ENCODE measurements at regions not wholly inside any gene's neighbourhood (a gene's known extent, or its start where the extent isn't known, plus 50 kb on each side); places are given as distances from the start of the nearest gene placed in this dataset.

DNA sequence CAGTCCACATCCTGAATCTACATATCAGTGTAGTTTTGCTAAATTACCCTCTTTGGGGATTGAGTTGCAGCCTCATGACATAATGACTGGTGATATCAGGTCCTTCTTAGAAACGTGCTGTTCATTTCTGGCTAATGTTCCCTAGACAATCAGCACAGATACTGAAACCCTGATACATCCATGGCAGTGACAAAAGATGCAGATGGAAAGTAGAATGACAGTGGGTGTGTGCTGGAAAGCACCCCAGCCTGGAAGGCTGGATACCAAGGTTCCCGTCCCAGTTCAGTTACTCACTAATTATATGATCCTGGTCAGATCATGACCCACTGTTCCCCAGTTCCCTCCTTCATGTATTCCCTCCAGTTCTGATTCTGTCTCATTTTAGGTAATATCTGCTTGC is 198.2 kb upstream of the FGGY start:
- Histone ChIP-seq H3K4me3 (no peak overlapping the region), H3K9me3 (peaks cover 0 to 11% (median 0%) of the 10 kb centered on the region in 3 donors), H3K27ac (no peak overlapping the region), H3K4me1 (no peaks in the 10 kb centered on the region), H3K36me3 (no peaks in the 10 kb centered on the region), H3K27me3 (no peaks in the 10 kb centered on the region)
- TF ChIP-seq POLR2AphosphoS5 (IDR thresholded peaks at IDR 0.05), result no peak
- TF ChIP-seq, protein P1, sequence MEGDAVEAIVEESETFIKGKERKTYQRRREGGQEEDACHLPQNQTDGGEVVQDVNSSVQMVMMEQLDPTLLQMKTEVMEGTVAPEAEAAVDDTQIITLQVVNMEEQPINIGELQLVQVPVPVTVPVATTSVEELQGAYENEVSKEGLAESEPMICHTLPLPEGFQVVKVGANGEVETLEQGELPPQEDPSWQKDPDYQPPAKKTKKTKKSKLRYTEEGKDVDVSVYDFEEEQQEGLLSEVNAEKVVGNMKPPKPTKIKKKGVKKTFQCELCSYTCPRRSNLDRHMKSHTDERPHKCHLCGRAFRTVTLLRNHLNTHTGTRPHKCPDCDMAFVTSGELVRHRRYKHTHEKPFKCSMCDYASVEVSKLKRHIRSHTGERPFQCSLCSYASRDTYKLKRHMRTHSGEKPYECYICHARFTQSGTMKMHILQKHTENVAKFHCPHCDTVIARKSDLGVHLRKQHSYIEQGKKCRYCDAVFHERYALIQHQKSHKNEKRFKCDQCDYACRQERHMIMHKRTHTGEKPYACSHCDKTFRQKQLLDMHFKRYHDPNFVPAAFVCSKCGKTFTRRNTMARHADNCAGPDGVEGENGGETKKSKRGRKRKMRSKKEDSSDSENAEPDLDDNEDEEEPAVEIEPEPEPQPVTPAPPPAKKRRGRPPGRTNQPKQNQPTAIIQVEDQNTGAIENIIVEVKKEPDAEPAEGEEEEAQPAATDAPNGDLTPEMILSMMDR (IDR thresholded peaks at IDR 0.05), result no peak
- WGBS, 2 donors (ENCODE audit: low coverage in 1 of 2), result 46 to 63% methylated on average over 2 of the region's 2 CpGs
- ATAC-seq, result no peak

DNA sequence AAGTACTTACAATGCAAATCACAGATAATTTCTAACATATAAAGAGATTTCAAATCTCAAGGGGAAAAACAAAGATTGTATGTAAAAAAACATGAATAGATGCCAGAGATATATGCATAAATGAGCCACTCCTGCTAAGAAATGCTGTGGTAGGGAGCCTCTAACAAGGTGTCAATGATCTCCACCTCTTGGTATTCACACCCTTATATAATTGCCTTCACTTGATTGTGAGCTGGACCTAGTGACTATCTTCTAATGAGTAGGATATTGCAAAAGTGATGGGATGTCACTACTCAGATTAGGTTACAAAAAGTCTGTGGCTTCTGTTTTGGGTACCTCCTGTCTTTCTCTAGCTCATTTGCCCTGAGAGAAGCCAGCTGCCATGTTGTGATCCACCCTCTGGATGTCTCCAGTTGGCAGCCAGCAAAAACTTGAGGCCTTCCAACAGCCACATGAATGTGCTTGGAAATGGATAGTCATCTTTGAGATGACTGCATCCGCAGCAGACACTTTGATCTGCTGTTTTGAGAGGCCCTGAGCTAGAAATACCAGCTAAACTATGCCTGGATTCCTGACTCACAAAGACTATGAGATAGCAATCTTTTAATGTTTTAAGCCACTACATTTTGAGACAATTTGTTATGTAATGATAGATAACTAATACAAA is 196.1 kb upstream of the FGGY start:
- 50% methylated on average over 1 of the region's 1 CpG; no CpG with 5 or more reads in 1 of the 2 donors for WGBS, 2 donors (ENCODE audit: low coverage in 1 of 2)
- Histone ChIP-seq H3K27me3 (no peaks in the 10 kb centered on the region), H3K4me3 (no peak overlapping the region), H3K4me1 (no peaks in the 10 kb centered on the region), H3K9me3 (peaks cover 0 to 11% (median 0%) of the 10 kb centered on the region in 3 donors), H3K27ac (no peak overlapping the region), H3K36me3 (no peaks in the 10 kb centered on the region)
- ATAC-seq, result no peak
- TF ChIP-seq POLR2A (IDR thresholded peaks at IDR 0.05) (no peak), EP300 (IDR thresholded peaks at IDR 0.05) (no peak)
- TF ChIP-seq, protein P1 (IDR thresholded peaks at IDR 0.05), result no peak

DNA sequence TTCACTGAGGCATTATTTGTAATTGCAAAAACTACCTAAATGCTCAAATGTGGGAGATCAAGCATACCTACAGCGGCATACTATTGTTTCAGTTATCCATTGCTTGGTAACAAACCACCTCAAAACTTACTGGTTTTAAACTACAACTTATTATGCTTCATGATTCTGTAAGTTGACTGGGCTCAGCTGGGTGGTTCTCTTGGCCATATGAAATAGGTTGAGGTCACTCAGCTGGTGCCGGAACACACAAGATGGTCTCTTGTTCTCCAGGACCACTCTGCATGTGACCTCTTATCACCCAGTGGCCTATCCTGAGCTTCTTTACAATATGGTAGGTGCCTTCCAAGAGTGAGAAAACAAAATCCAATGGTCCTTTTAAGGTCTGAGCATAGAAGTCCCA is 195.4 kb upstream of the FGGY start:
- 42 to 75% methylated on average over 2 of the region's 2 CpGs for WGBS, 2 donors (ENCODE audit: low coverage in 1 of 2)
- Histone ChIP-seq H3K4me1 (no peaks in the 10 kb centered on the region), H3K9me3 (peaks cover 0 to 11% (median 0%) of the 10 kb centered on the region in 3 donors), H3K27me3 (no peaks in the 10 kb centered on the region), H3K27ac (no peak overlapping the region), H3K4me3 (no peak overlapping the region), H3K36me3 (no peaks in the 10 kb centered on the region)
- ATAC-seq, result no peak
- TF ChIP-seq POLR2A (IDR thresholded peaks at IDR 0.05) (no peak), EP300 (IDR thresholded peaks at IDR 0.05) (no peak), POLR2AphosphoS5 (IDR thresholded peaks at IDR 0.05) (no peak)
- TF ChIP-seq, protein P1 (IDR thresholded peaks at IDR 0.05), result no peak

DNA sequence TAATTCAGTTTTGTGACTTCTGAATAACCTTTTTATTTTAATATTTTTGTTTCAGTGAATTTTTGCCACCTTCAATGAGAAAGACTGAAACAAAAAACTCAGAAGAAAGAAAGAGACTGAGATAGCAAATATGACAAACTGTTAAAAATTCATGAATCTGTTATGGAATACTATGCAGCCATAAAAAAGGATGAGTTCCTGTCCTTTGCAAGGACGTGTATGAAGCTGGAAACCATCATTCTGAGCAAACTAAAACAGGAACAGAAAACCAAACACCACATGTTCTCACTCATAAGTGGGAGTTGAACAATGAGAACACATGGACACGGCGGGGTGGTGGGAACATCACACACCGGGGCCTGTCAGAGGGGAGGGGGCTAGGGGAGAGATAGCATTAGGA is 193.4 kb upstream of the FGGY start:
- TF ChIP-seq POLR2A (IDR thresholded peaks at IDR 0.05) (no peak), EP300 (IDR thresholded peaks at IDR 0.05) (no peak), POLR2AphosphoS5 (IDR thresholded peaks at IDR 0.05) (no peak)
- TF ChIP-seq, protein P1 (IDR thresholded peaks at IDR 0.05), result no peak
- WGBS, 2 donors (ENCODE audit: low coverage in 1 of 2), result 96% methylated on average over 3 to 4 of the region's 4 CpGs
- peaks cover 0 to 11% (median 0%) of the 10 kb centered on the region in 3 donors for H3K4me1 ChIP-seq
- H3K27ac ChIP-seq, result no peak overlapping the region
- no peak for ATAC-seq
- no peaks in the 10 kb centered on the region for H3K27me3 ChIP-seq
- H3K36me3 ChIP-seq, result no peaks in the 10 kb centered on the region
- peaks cover 0 to 11% (median 0%) of the 10 kb centered on the region in 3 donors for H3K9me3 ChIP-seq
- no peak overlapping the region for H3K4me3 ChIP-seq

DNA sequence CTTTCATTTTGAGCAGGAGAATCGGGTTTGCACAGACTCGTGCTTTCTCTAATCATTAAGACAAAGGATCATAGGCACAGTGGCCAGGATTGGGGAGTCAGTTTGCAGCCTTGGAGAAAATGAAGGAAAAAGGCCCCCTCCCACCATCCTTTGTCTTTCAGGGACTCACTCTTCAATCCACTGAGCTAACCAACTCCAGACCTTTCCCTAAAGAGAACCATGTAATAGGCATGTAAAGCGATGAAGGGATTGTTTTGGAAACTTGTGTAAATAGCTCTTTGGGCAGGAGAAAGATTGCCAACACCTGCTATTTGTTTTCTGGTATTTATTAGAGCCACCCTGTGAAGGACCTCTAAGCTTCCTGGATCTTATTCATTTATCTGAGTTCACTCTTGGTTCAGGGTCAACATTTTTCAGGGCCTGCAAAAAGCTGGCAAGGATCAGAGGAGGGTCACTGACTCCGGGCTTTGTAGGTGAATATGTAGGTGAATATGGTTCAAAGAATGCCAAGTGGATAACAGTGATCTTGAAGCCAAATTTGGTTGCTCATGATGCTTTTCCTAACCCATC is 192.6 kb upstream of the FGGY start:
- Histone ChIP-seq H3K9me3 (peaks cover 0 to 11% (median 0%) of the 10 kb centered on the region in 3 donors), H3K27me3 (no peaks in the 10 kb centered on the region), H3K36me3 (no peaks in the 10 kb centered on the region), H3K4me3 (no peak overlapping the region), H3K27ac (no peak overlapping the region), H3K4me1 (peaks cover 0 to 11% (median 0%) of the 10 kb centered on the region in 3 donors)
- no peak for TF ChIP-seq POLR2A (IDR thresholded peaks at IDR 0.05)
- no peak for TF ChIP-seq POLR2AphosphoS5 (IDR thresholded peaks at IDR 0.05)
- TF ChIP-seq EP300 (IDR thresholded peaks at IDR 0.05), result no peak
- TF ChIP-seq, protein P1 (IDR thresholded peaks at IDR 0.05), result no peak
- no peak for ATAC-seq
- WGBS, 2 donors (ENCODE audit: low coverage in 1 of 2), result 88 to 90% methylated on average over 2 to 4 of the region's 4 CpGs
